ENCODE measurements at regions not wholly inside any gene's neighbourhood (a gene's known extent, or its start where the extent isn't known, plus 50 kb on each side); places are given as distances from the start of the nearest gene placed in this dataset.

GRCh38 chr3:99365979-99366378 lies 272.4 kb upstream of the COL8A1 start:
- no peak for TF ChIP-seq POLR2A (IDR thresholded peaks at IDR 0.05; ENCODE audit: low read depth, low read length)
- no peak for TF ChIP-seq POLR2AphosphoS5 (IDR thresholded peaks at IDR 0.05; ENCODE audit: low read depth, low read length)
- TF ChIP-seq SPI1 (IDR thresholded peaks at IDR 0.05; ENCODE audit: low read depth, low read length), result no peak
- no peak for TF ChIP-seq TAF1 (IDR thresholded peaks at IDR 0.05; ENCODE audit: low read depth, low read length)
- TF ChIP-seq PAX5 (IDR thresholded peaks at IDR 0.05; ENCODE audit: insufficient read depth, low read length, severe bottlenecking), result no peak
